ENCODE measurements at regions not wholly inside any gene's neighbourhood (a gene's known extent, or its start where the extent isn't known, plus 50 kb on each side); places are given as distances from the start of the nearest gene placed in this dataset.

- peaks cover 37% of the 10 kb centered on the region for H3K27me3 Mint-ChIP-seq
- H3K4me3 Mint-ChIP-seq, result no peak overlapping the region
- H3K27ac Mint-ChIP-seq, result no peak overlapping the region
- H3K9me3 Mint-ChIP-seq, result no peaks in the 10 kb centered on the region
- no peak for ATAC-seq
- H3K36me3 Mint-ChIP-seq, result no peaks in the 10 kb centered on the region
- H3K4me1 Mint-ChIP-seq, result no peaks in the 10 kb centered on the region
Observed at GRCh38 chr2:63658176-63658968, 69.6 kb downstream of the MDH1 start.

GRCh38 chr2:63660060-63660459 lies 71.3 kb downstream of the MDH1 start:
- Mint-ChIP-seq H3K4me1 (no peaks in the 10 kb centered on the region), H3K27me3 (peaks cover 49% of the 10 kb centered on the region), H3K36me3 (no peaks in the 10 kb centered on the region), H3K9me3 (no peaks in the 10 kb centered on the region), H3K4me3 (no peak overlapping the region), H3K27ac (no peak overlapping the region)
- ATAC-seq, result no peak

- Mint-ChIP-seq H3K27ac (no peak overlapping the region), H3K27me3 (peaks cover 46% of the 10 kb centered on the region), H3K4me3 (no peak overlapping the region), H3K9me3 (no peaks in the 10 kb centered on the region), H3K4me1 (no peaks in the 10 kb centered on the region), H3K36me3 (no peaks in the 10 kb centered on the region)
- no peak for ATAC-seq
Observed at GRCh38 chr2:63661076-63661475, 72.3 kb downstream of the MDH1 start.

- no peak for ATAC-seq
- Mint-ChIP-seq H3K27ac (no peak overlapping the region), H3K4me3 (no peak overlapping the region), H3K4me1 (no peaks in the 10 kb centered on the region), H3K9me3 (no peaks in the 10 kb centered on the region), H3K27me3 (peaks cover 35% of the 10 kb centered on the region), H3K36me3 (no peaks in the 10 kb centered on the region)
Observed at GRCh38 chr2:63662028-63662804, 73.5 kb downstream of the MDH1 start.

- no peaks in the 10 kb centered on the region for H3K36me3 Mint-ChIP-seq
- peaks cover 33% of the 10 kb centered on the region for H3K27me3 Mint-ChIP-seq
- H3K4me3 Mint-ChIP-seq, result no peak overlapping the region
- H3K9me3 Mint-ChIP-seq, result no peaks in the 10 kb centered on the region
- no peak overlapping the region for H3K27ac Mint-ChIP-seq
- no peak for ATAC-seq
- H3K4me1 Mint-ChIP-seq, result no peaks in the 10 kb centered on the region
Observed at GRCh38 chr2:63663013-63663864, 74.5 kb downstream of the MDH1 start.

- Mint-ChIP-seq H3K27ac (no peak overlapping the region), H3K27me3 (peaks cover 41% of the 10 kb centered on the region), H3K4me1 (no peaks in the 10 kb centered on the region), H3K4me3 (no peak overlapping the region), H3K9me3 (no peaks in the 10 kb centered on the region), H3K36me3 (no peaks in the 10 kb centered on the region)
- ATAC-seq, result no peak
Observed at GRCh38 chr2:63665091-63665490, 76.3 kb downstream of the MDH1 start.

- H3K27ac Mint-ChIP-seq, result no peak overlapping the region
- no peak for ATAC-seq
- no peaks in the 10 kb centered on the region for H3K4me1 Mint-ChIP-seq
- H3K36me3 Mint-ChIP-seq, result no peaks in the 10 kb centered on the region
- peaks cover 45% of the 10 kb centered on the region for H3K27me3 Mint-ChIP-seq
- H3K9me3 Mint-ChIP-seq, result no peaks in the 10 kb centered on the region
- no peak overlapping the region for H3K4me3 Mint-ChIP-seq
Observed at GRCh38 chr2:63665846-63666475, 77.2 kb downstream of the MDH1 start.

- H3K36me3 Mint-ChIP-seq, result no peaks in the 10 kb centered on the region
- H3K9me3 Mint-ChIP-seq, result no peaks in the 10 kb centered on the region
- H3K27ac Mint-ChIP-seq, result no peak overlapping the region
- no peak overlapping the region for H3K4me3 Mint-ChIP-seq
- peaks cover 44% of the 10 kb centered on the region for H3K27me3 Mint-ChIP-seq
- no peaks in the 10 kb centered on the region for H3K4me1 Mint-ChIP-seq
- no peak for ATAC-seq
Observed at GRCh38 chr2:63667132-63667700, 78.5 kb downstream of the MDH1 start.

GRCh38 chr2:63668000-63668399 lies 79.2 kb downstream of the MDH1 start:
- Mint-ChIP-seq H3K4me3 (no peak overlapping the region), H3K9me3 (no peaks in the 10 kb centered on the region)

GRCh38 chr2:63668466-63668865 lies 79.7 kb downstream of the MDH1 start:
- H3K36me3 Mint-ChIP-seq, result no peaks in the 10 kb centered on the region
- peaks cover 32% of the 10 kb centered on the region for H3K27me3 Mint-ChIP-seq
- no peak overlapping the region for H3K27ac Mint-ChIP-seq
- H3K4me3 Mint-ChIP-seq, result no peak overlapping the region
- no peaks in the 10 kb centered on the region for H3K4me1 Mint-ChIP-seq
- no peaks in the 10 kb centered on the region for H3K9me3 Mint-ChIP-seq
- no peak for ATAC-seq

More at GRCh38 chr2:63668000-63668399, 79.2 kb downstream of the MDH1 start:
- H3K27ac Mint-ChIP-seq, result no peak overlapping the region
- H3K36me3 Mint-ChIP-seq, result no peaks in the 10 kb centered on the region
- peaks cover 36% of the 10 kb centered on the region for H3K27me3 Mint-ChIP-seq
- no peak for ATAC-seq
- no peaks in the 10 kb centered on the region for H3K4me1 Mint-ChIP-seq

- no peaks in the 10 kb centered on the region for H3K36me3 Mint-ChIP-seq
- no peaks in the 10 kb centered on the region for H3K4me1 Mint-ChIP-seq
- H3K9me3 Mint-ChIP-seq, result no peaks in the 10 kb centered on the region
- H3K4me3 Mint-ChIP-seq, result no peak overlapping the region
- H3K27ac Mint-ChIP-seq, result no peak overlapping the region
- ATAC-seq, result no peak
- peaks cover 28% of the 10 kb centered on the region for H3K27me3 Mint-ChIP-seq
Observed at GRCh38 chr2:63669596-63669995, 80.8 kb downstream of the MDH1 start.

GRCh38 chr2:63673865-63674533 lies 85.2 kb downstream of the MDH1 start:
- no peak for ATAC-seq
- Mint-ChIP-seq H3K36me3 (no peaks in the 10 kb centered on the region), H3K4me1 (no peaks in the 10 kb centered on the region), H3K9me3 (no peaks in the 10 kb centered on the region), H3K27me3 (peaks cover 37% of the 10 kb centered on the region), H3K27ac (no peak overlapping the region), H3K4me3 (no peak overlapping the region)

- no peak for ATAC-seq
- no peaks in the 10 kb centered on the region for H3K9me3 Mint-ChIP-seq
- no peaks in the 10 kb centered on the region for H3K4me1 Mint-ChIP-seq
- H3K27ac Mint-ChIP-seq, result no peak overlapping the region
- H3K4me3 Mint-ChIP-seq, result no peak overlapping the region
- no peaks in the 10 kb centered on the region for H3K36me3 Mint-ChIP-seq
- peaks cover 30% of the 10 kb centered on the region for H3K27me3 Mint-ChIP-seq
Observed at GRCh38 chr2:63675026-63675425, 86.3 kb downstream of the MDH1 start.

- Mint-ChIP-seq H3K4me3 (no peak overlapping the region), H3K9me3 (no peaks in the 10 kb centered on the region), H3K27me3 (peaks cover 24% of the 10 kb centered on the region), H3K36me3 (no peaks in the 10 kb centered on the region), H3K27ac (no peak overlapping the region), H3K4me1 (no peaks in the 10 kb centered on the region)
- ATAC-seq, result no peak
Observed at GRCh38 chr2:63676135-63676534, 87.4 kb downstream of the MDH1 start.

All from stimulated activated memory B cell treated with anti-CD40 and anti-IgM and Interleukin-4, amounts not matched to agents 10 μg/mL and 1 μg/mL and 100 μg/mL, for 72 hours (primary cell).